B cell (primary cell): ENCODE measurements at regions not wholly inside any gene's neighbourhood (a gene's known extent, or its start where the extent isn't known, plus 50 kb on each side); places are given as distances from the start of the nearest gene placed in this dataset.

Experiments
- ATAC-seq: fragments of 200-7000 bp; cut with Tn5 transposase; one replicate; pipeline ENCODE4 v1.10.0; 2021; ENCODE audit warnings: low read depth, mild to moderate bottlenecking, moderate number of reproducible peaks, moderate library complexity
- CTCF ChIA-PET: fragments of 350-600 bp; sonication (Branson Sonifier 250); formaldehyde crosslinking; loops from one replicate; lab custom pipeline; 2021; ENCODE audit warnings: antibody characterized with exemption, inconsistent platforms; lab: Charles Lee
- POLR2A ChIA-PET: fragments of 350-600 bp; sonication (Branson Sonifier 250); formaldehyde crosslinking; loops from one replicate; lab custom pipeline; 2021; ENCODE audit warnings: antibody characterized with exemption; lab: Charles Lee
- DNase-seq: peaks from one replicate; pipeline ENCODE4 v3.0.0; 2013
- H2AFZ ChIP-seq: 2 replicates; pipeline ENCODE4 v1.6.1; 2012; ENCODE audit warnings: mild to moderate bottlenecking, low read depth, low read length; ENCODE audit not compliant: insufficient read depth, poor library complexity, severe bottlenecking
- H3K27ac ChIP-seq, 2 donors: 1 replicate in 1 of 2; 2 replicates in 1 of 2; pipeline ENCODE4 v1.5.1; 2012 to 2013; ENCODE audit warnings: low read length in 2 of 2, mild to moderate bottlenecking in 2 of 2, moderate library complexity in 1 of 2
- H3K27me3 ChIP-seq, 4 experiments: fragments of 200-600 bp in 1 of 4; sonication (generic) in 1 of 4; replicated peaks in 1 of 4; 1 replicate in 2 of 4; 2 replicates in 2 of 4; pipeline versions ENCODE4 v1.6.1 to v1.7.0; 2013 to 2016; ENCODE audit warnings: low read length in 3 of 4, mild to moderate bottlenecking in 2 of 4, mixed read lengths in 1 of 4, moderate library complexity in 1 of 4; ENCODE audit not compliant: insufficient read depth in 4 of 4, control insufficient read depth in 3 of 4; ENCODE audit errors: control extremely low read depth in 1 of 4
- H3K36me3 ChIP-seq, 2 experiments: replicated peaks in 1 of 2; 1 replicate in 1 of 2; 2 replicates in 1 of 2; pipeline versions ENCODE4 v1.6.1 to v1.7.1; 2013; ENCODE audit warnings: low read length in 1 of 2; ENCODE audit not compliant: insufficient read depth in 2 of 2, control insufficient read depth in 1 of 2; ENCODE audit errors: control extremely low read depth in 1 of 2, extremely low read depth in 1 of 2
- H3K4me1 ChIP-seq, 2 donors: fragments of 200-600 bp in 1 of 2; sonication (generic) in 1 of 2; 1 replicate in 1 of 2; 2 replicates in 1 of 2; pipeline versions ENCODE4 v1.5.1 to v1.6.1; 2013 to 2017; ENCODE audit warnings: low read length in 2 of 2; ENCODE audit not compliant: control insufficient read depth in 2 of 2, insufficient read depth in 2 of 2
- H3K4me2 ChIP-seq: replicated peaks from 2 replicates; pipeline ENCODE3; 2012; ENCODE audit warnings: mild to moderate bottlenecking, low read depth, low read length; ENCODE audit not compliant: poor library complexity, severe bottlenecking
- H3K4me3 ChIP-seq, 5 experiments: fragments of 200-600 bp in 1 of 5; sonication (generic) in 1 of 5; 1 replicate in 3 of 5; 2 replicates in 2 of 5; pipeline versions ENCODE4 v1.5.1 to v1.7.0; 2011 to 2016; ENCODE audit warnings: low read length in 4 of 5, mild to moderate bottlenecking in 4 of 5, low read depth in 2 of 5, control low read depth in 1 of 5, moderate library complexity in 1 of 5; ENCODE audit not compliant: insufficient read depth in 1 of 5; ENCODE audit errors: control extremely low read depth in 1 of 5, extremely low read depth in 1 of 5
- H3K79me2 ChIP-seq: fragments of 200-600 bp; sonication (generic); one replicate; pipeline ENCODE4 v1.6.0; 2016; ENCODE audit warnings: low read length; ENCODE audit not compliant: control insufficient read depth, insufficient read depth
- H3K9ac ChIP-seq: fragments of 200-600 bp; sonication (generic); 2 replicates; pipeline ENCODE4 v1.6.1; 2017; ENCODE audit warnings: mild to moderate bottlenecking, low read length, moderate library complexity
- H3K9me3 ChIP-seq, 3 donors: one replicate each; pipeline versions ENCODE4 v1.6.1 to v1.7.1; 2013; ENCODE audit warnings: low read length in 2 of 3; ENCODE audit not compliant: control insufficient read depth in 2 of 3, insufficient read depth in 1 of 3; ENCODE audit errors: control extremely low read depth in 1 of 3
- H4K20me1 ChIP-seq: 2 replicates; pipeline ENCODE4 v1.6.0; 2012; ENCODE audit warnings: mild to moderate bottlenecking, low read length; ENCODE audit not compliant: insufficient read depth, control insufficient read depth, poor library complexity, severe bottlenecking
- H3K27ac Mint-ChIP-seq: one replicate; pipeline ENCODE4 v1.8.0; 2021; ENCODE audit warnings: mixed read lengths
- H3K27me3 Mint-ChIP-seq: one replicate; pipeline ENCODE4 v1.8.0; 2021; ENCODE audit warnings: mixed read lengths
- H3K4me1 Mint-ChIP-seq: one replicate; pipeline ENCODE4 v1.8.0; 2021; ENCODE audit warnings: mixed read lengths
- H3K4me3 Mint-ChIP-seq: one replicate; pipeline ENCODE4 v1.8.0; 2021; ENCODE audit warnings: mixed read lengths
- H3K9me3 Mint-ChIP-seq: one replicate; pipeline ENCODE4 v1.8.0; 2022; ENCODE audit warnings: mixed read lengths; ENCODE audit not compliant: insufficient read depth
- CTCF ChIP-seq: fragments of 200-600 bp; IDR thresholded peaks from one replicate; pipeline ENCODE4 v1.8.0; 2022; ENCODE audit warnings: antibody characterized with exemption, mild to moderate bottlenecking
- EZH2 ChIP-seq: IDR thresholded peaks from 2 replicates; pipeline ENCODE4 v1.6.1; 2012; ENCODE audit warnings: borderline replicate concordance, low read depth, mild to moderate bottlenecking, moderate library complexity, low read length; ENCODE audit not compliant: insufficient read depth, poor library complexity, severe bottlenecking
- WGBS: methylation state at CpG from one replicate; pipeline ENCODE4 v1.1.5; 2013; ENCODE audit warnings: missing lambda C conversion rate; ENCODE audit not compliant: insufficient coverage; 5-methylcytosine and 5-hydroxymethylcytosine counted together
- intact Hi-C: fragments of 100-400 bp; cut with micrococcal nuclease; formaldehyde crosslinking; loops from one replicate; pipeline ENCODE4 v1.10.0; 2022

- Histone ChIP-seq H4K20me1 (no peaks in the 10 kb centered on the region), H3K27ac (no peak overlapping the region), H3K4me3 (no peak overlapping the region), H3K79me2 (no peaks in the 10 kb centered on the region), H3K9ac (no peak overlapping the region), H3K4me2 (no peak overlapping the region), H3K4me1 (no peaks in the 10 kb centered on the region), H3K36me3 (no peaks in the 10 kb centered on the region), H2AFZ (no peak overlapping the region), H3K9me3 (peaks cover 0 to 9% (median 3%) of the 10 kb centered on the region in 3 donors), H3K27me3 (no peaks in the 10 kb centered on the region)
- no peaks in the 10 kb centered on the region for H3K27me3 Mint-ChIP-seq
- no peak overlapping the region for H3K4me3 Mint-ChIP-seq
- H3K9me3 Mint-ChIP-seq: no peaks in the 10 kb centered on the region
- no peaks in the 10 kb centered on the region for H3K4me1 Mint-ChIP-seq
- WGBS: 77% methylated on average over 2 of the region's 3 CpGs
- POLR2A ChIA-PET: no interaction called here
- H3K27ac Mint-ChIP-seq: no peak overlapping the region
- ATAC-seq: no peak
- intact Hi-C loops: no loop called here
- no peak for DNase-seq
- CTCF ChIA-PET: no interaction called here
- TF ChIP-seq EZH2: no peak
- no peak for TF ChIP-seq CTCF
Observed at GRCh38 chr6:78231002-78231401, 578.2 kb downstream of the MEI4 start.

GRCh38 chr6:78243519-78243918 lies 590.7 kb downstream of the MEI4 start:
- Mint-ChIP-seq H3K4me1 (no peaks in the 10 kb centered on the region), H3K9me3 (peaks cover 12% of the 10 kb centered on the region), H3K27me3 (no peaks in the 10 kb centered on the region), H3K27ac (no peak overlapping the region), H3K4me3 (no peak overlapping the region)
- Histone ChIP-seq H3K27ac (no peak overlapping the region), H3K9me3 (peaks cover 0 to 4% (median 2%) of the 10 kb centered on the region in 3 donors), H3K9ac (no peak overlapping the region), H2AFZ (no peak overlapping the region), H3K4me1 (no peaks in the 10 kb centered on the region), H3K4me3 (no peak overlapping the region), H4K20me1 (no peaks in the 10 kb centered on the region), H3K79me2 (no peaks in the 10 kb centered on the region), H3K4me2 (no peak overlapping the region), H3K27me3 (no peaks in the 10 kb centered on the region), H3K36me3 (no peaks in the 10 kb centered on the region)
- no peak for TF ChIP-seq EZH2
- TF ChIP-seq CTCF: no peak
- intact Hi-C loops: no loop called here
- ATAC-seq (no peak), DNase-seq (no peak)
- WGBS: 100% methylated on average over 1 of the region's 2 CpGs
- ChIA-PET POLR2A (no interaction called here), CTCF (no interaction called here)
